GM18907 (cell line): ENCODE measurements at regions not wholly inside any gene's neighbourhood (a gene's known extent, or its start where the extent isn't known, plus 50 kb on each side); places are given as distances from the start of the nearest gene placed in this dataset.

Source experiments
- ATAC-seq: cut with Tn5 transposase; IDR thresholded peaks from one replicate; pipeline ENCODE4 v1.9.1; 2021; ENCODE audit warnings: mild to moderate bottlenecking, moderate library complexity; ENCODE audit not compliant: unreplicated experiment

DNA sequence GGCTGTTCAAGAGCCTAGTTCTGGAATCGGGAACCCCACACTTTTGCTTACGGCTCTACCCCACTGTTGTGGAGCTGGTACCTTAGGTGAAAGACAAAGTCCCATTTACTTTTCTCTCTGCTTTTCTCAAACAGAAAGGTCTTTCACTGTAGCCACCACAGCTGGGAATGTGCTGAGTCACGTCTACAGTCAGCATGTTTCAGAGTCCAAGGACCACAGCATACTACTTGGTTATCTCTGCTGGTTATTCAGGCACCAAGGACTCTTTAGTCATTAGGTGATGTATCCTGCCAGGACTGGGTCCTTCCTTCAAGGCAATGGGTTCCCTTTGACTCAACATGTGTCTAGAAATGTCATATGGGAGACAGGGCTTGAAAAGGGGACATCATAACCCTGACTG, 266.8 kb upstream of the STEAP1 start:
- no peak for ATAC-seq

GRCh38 chr7:89908736-89909135, 245.5 kb upstream of the STEAP1 start:
- ATAC-seq = no peak

DNA sequence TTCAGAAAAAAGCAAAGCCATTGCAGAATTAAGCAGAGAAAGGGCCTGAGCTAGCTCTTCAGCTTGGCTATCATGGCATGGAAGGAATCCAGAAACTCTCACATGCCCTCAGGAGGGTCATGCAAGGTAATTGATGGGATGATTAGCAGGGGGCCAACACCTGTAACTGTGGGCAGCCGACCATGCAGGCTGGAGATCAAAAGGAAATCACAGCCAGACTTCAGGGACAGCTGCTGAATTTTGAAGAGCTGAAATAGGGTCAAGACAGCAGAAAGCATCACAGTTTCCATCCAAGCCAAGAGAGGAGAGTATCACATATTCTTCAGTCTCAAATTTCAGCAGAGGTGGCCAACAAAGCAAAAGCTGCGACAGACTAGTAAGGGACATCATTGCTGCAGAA, 239.6 kb upstream of the STEAP1 start:
- no peak for ATAC-seq

GRCh38 chr7:89926194-89926593, 228.1 kb upstream of the STEAP1 start:
- ATAC-seq = no peak

- ATAC-seq = no peak
Observed at GRCh38 chr7:89926701-89927100, 227.6 kb upstream of the STEAP1 start.

DNA sequence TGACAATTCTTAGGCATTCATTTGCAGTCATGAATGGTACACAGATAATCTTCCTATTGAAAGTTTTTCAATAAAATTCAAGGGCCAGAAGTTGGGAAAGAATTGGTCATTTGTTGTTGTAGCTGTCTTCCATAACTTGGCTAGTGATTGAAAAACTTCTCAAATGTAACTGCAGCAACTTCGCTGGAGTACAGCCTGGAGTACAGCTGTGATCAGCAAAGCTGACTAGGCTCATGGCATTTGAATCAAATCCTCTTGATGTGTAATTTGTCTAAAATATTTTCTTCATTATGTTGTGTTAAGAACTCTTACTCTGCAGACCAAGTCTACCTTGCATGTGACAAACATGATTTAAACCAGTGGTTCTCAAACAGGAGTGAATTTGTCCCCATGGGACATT, 226.5 kb upstream of the STEAP1 start:
- no peak for ATAC-seq

DNA sequence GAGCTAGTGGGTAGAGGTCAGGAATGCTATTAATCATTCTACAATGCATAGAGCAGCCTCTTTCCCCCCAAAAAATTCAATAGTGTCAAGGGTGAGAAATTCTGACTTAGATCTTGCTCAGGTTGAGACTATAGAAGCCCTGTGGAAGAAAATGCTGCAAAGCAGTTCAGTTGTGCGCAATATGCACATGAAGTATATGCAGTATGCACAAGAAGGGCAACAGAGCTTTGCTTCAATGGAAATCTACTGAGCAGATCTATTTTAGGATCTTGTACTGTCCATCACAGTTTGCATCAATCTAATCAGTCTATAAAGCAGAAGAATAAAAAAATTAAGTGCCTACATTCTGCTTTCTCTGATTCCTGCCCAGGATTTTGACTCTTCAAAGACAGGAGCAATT, 225.8 kb upstream of the STEAP1 start:
- ATAC-seq = no peak

- ATAC-seq = no peak
Observed at GRCh38 chr7:89934101-89934500, 220.2 kb upstream of the STEAP1 start.

- ATAC-seq = no peak
Observed at GRCh38 chr7:89943525-89944050, 210.7 kb upstream of the STEAP1 start.

- no peak for ATAC-seq
Observed at GRCh38 chr7:89958525-89959068, 195.7 kb upstream of the STEAP1 start.

DNA sequence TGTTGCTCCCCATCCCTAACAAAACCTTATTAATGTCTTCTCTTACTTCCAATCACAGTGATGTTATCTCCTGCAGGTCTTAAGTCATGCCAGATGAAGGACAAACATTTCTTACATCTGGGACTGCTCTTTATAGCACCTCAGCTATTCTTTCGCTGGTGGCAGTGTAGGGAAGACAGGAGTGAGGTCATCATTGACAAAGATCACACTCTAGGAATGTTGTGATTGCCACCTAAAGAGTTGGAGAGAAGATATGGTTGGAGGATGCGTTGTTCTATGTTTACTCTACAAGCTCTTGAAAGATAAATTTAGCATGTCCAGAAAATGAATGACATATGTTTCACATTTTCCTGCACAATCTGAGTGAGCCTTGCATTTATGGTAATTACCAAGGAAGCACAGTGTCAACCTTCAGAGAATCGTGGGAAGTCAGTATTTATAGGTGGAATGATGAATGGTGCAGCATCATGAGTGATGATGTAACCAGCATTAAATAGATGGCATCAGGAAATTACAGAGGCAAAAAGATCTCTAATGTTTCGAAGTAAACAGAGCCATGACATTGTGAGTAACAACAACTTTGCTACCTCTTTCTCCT, 188.1 kb upstream of the STEAP1 start:
- ATAC-seq = no peak

DNA sequence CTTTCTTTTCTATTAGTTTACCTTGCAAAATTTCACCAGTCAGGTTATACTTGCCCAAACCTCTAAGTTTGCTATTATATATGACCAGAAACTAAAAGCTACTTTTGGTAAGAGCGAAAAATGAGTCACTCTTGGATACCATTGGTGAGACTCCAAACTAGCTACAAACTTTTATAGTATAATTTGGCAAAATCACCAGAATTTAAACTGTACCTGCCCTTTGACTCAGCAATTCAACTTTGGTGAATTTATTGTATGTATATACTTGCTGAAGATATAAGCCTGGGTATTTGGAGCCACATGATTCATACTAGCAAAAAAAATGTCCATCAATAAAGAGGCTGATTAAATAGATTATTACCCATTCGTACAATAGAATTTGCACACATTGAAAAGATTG, 178.7 kb upstream of the STEAP1 start:
- ATAC-seq = no peak

DNA sequence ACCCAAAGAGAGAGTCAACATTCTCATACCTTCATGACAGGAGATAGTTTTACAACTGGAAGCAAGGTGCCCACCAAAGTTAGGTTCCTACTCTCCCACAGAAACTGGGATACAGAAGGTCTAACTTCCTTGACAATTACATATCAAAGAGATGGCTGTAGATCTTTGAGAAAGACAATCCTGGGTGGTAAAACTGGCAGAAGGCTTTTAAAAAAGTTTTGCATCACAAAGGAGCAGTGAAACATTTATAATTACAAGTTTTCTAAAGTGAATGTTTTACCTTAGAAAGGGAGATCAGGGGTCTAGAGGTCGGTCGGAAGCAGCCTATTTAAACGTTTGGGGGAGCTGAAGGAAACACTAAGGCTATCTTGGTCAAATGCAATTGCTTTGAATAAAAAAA, 166.6 kb upstream of the STEAP1 start:
- no peak for ATAC-seq

GRCh38 chr7:89988074-89988473, 166.2 kb upstream of the STEAP1 start:
- ATAC-seq = no peak

DNA sequence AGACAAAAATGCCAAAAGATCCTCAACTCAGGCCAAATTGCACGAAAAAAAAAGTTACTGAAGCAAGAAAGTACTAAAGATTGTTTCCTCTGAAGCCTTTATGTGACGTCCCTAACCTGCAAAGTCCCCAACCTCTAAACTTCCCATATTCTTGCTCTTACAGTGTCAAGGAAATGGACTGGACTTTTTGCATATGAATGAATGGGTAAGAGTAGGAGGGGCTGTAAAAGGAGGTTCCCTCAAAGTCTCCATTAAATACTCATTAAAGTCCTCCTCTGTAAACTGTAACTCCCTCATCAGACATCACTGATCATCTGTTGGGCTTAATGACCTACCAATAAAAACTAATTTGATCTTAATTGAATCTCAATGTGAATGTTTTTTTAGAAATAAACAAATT, 164.8 kb upstream of the STEAP1 start:
- ATAC-seq = no peak

GRCh38 chr7:89994483-89994882, 159.8 kb upstream of the STEAP1 start:
- ATAC-seq = no peak

GRCh38 chr7:89998554-89998953, 155.7 kb upstream of the STEAP1 start:
- ATAC-seq = no peak

GRCh38 chr7:90005836-90006235, 148.4 kb upstream of the STEAP1 start:
- ATAC-seq = no peak

DNA sequence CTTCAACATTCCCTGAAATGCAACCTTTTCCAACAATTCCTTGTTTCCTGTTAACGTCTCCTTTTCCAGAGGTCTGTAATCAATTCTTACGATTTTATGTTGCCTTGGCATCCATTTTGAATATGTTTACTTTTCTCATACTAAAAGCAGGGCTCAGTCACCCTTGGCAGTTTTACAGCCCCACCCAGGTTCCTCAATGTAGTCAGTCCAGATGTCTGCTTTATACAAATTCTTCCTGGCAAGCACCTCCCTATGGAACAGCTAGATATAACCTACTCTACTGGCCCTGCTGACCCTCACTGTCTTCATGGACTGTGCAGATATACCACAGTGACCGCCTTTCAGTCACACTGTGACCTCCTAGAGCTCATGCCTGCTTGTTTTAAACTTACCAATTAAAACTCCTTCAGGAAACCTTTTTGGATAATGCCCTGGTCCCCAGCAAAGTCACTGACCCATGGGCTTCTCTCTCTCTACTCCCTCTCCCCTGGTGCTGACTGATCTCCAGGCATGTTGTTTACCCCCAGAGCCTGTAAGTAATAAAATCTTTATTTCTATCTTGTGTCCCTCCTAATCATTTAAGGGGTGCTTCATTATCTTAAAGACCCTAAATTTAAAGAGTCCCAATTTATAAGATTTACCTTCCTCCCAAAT, 147.1 kb upstream of the STEAP1 start:
- no peak for ATAC-seq

- ATAC-seq = no peak
Observed at GRCh38 chr7:90007831-90008230, 146.4 kb upstream of the STEAP1 start.

DNA sequence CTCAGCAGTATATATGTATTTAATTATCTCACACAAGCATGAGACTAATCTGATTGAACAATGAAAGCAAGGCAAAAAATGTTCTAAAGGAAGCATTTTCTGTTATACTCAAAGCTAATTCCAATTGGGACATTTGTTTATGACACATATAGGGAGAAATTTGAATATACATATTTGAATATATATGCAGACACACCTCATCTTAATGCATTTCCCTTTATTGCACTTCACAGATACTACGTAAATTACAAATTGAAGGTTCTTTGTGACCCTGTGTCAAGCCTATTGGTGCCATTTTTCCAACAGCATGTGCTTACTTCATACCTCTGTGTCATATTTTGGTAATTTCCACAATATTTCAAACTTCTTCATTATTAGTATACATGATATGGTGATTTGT, 132.1 kb upstream of the STEAP1 start:
- no peak for ATAC-seq

DNA sequence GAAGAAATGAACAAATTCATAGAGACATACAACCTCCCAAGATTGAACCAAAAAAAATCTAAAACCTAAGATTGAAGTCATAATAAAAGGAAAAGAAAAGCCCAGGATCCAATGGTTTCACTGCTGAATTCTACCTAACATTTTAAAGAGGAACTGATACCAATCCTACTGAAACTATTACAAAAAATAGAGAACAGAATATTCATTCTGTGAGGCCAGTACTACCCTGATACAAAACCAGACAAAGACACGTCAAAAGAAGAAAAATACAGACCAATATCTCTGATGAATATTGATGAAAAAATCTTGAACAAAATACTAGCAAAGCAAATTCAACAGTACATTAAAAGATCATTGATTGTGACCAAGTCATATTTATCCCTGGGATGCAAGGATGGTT, 128.5 kb upstream of the STEAP1 start:
- peak; percentile 69 for ATAC-seq

DNA sequence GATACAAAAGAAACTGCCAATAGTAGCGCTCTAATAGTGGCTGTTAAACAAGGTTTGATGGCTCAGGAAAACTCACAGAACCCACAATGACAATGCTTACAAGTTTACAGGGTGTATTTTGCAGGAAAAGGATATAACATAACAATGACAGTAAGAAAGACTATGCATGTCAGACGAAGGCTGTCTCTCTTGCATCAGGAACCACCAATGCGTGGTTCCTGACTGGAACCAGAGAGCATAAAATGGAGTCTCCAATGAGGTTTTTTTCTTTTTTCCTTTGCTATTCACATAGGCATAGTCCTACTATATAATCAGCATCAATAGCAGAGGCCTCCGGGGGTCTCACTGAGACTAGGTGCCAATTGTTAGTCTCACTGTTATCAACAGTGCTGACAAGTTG, 120.4 kb upstream of the STEAP1 start:
- ATAC-seq = no peak
